Colonic mucosa (tissue), 4 donors: ENCODE measurements at regions not wholly inside any gene's neighbourhood (a gene's known extent, or its start where the extent isn't known, plus 50 kb on each side); places are given as distances from the start of the nearest gene placed in this dataset.

Source experiments
- DNase-seq: peaks from one replicate; pipeline ENCODE4 v3.0.0-alpha.2; 2020
- H3K27ac ChIP-seq: fragments of 200-600 bp; one replicate; pipeline ENCODE4 v1.8.0; 2021
- H3K27me3 ChIP-seq: fragments of 200-600 bp; one replicate; pipeline ENCODE4 v1.8.0; 2021
- H3K36me3 ChIP-seq: fragments of 200-600 bp; one replicate; pipeline ENCODE4 v1.8.0; 2021
- H3K4me1 ChIP-seq: fragments of 200-600 bp; one replicate; pipeline ENCODE4 v1.8.0; 2021; ENCODE audit warnings: mild to moderate bottlenecking
- H3K4me3 ChIP-seq: fragments of 200-600 bp; one replicate; pipeline ENCODE4 v1.8.0; 2021
- H3K9ac ChIP-seq, 2 donors: one replicate each; pipeline ENCODE4 v1.7.0; 2013; ENCODE audit warnings: control low read depth in 2 of 2, low read depth in 2 of 2, low read length in 2 of 2
- H3K9me3 ChIP-seq: fragments of 200-600 bp; one replicate; pipeline ENCODE4 v1.8.0; 2021
- CTCF ChIP-seq: fragments of 200-600 bp; IDR thresholded peaks from one replicate; pipeline ENCODE4 v1.8.0; 2022; ENCODE audit warnings: antibody characterized with exemption, mild to moderate bottlenecking
- intact Hi-C: fragments of 100-400 bp; cut with DNase I; formaldehyde crosslinking; loops from one replicate; pipeline ENCODE4 v1.14.1; 2022
- donor health status: healthy.
- donor health status: DM: no; HTN: no; CAD: no.
- donor health status: DM: no; HTN: no; CAD: no.

- intact Hi-C loops = no loop called here
- no peak for DNase-seq
- Histone ChIP-seq H3K27ac (no peak overlapping the region), H3K9ac (no peak overlapping the region), H3K27me3 (no peaks in the 10 kb centered on the region), H3K4me1 (no peaks in the 10 kb centered on the region), H3K4me3 (no peak overlapping the region), H3K9me3 (no peaks in the 10 kb centered on the region), H3K36me3 (no peaks in the 10 kb centered on the region)
- TF ChIP-seq CTCF = no peak
Measured at GRCh38 chr4:1589098-1589497, 95.0 kb downstream of the FAM53A start.

GRCh38 chr4:1588306-1588705 is 95.8 kb downstream of the FAM53A start:
- Histone ChIP-seq H3K36me3 (no peaks in the 10 kb centered on the region), H3K27me3 (no peaks in the 10 kb centered on the region), H3K9ac (no peak overlapping the region), H3K27ac (no peak overlapping the region), H3K4me1 (no peaks in the 10 kb centered on the region), H3K4me3 (no peak overlapping the region), H3K9me3 (no peaks in the 10 kb centered on the region)
- no peak for DNase-seq
- intact Hi-C loops = no loop called here
- TF ChIP-seq CTCF = no peak

GRCh38 chr4:1584498-1584897 is 99.6 kb downstream of the FAM53A start:
- intact Hi-C loops = no loop called here
- no peak overlapping the region for H3K27ac ChIP-seq
- no peak for DNase-seq
- H3K4me1 ChIP-seq = no peaks in the 10 kb centered on the region
- H3K36me3 ChIP-seq = no peaks in the 10 kb centered on the region
- H3K9ac ChIP-seq = no peak overlapping the region
- H3K9me3 ChIP-seq = no peaks in the 10 kb centered on the region
- H3K27me3 ChIP-seq = no peaks in the 10 kb centered on the region
- no peak overlapping the region for H3K4me3 ChIP-seq
- TF ChIP-seq CTCF = no peak

- Histone ChIP-seq H3K9me3 (no peaks in the 10 kb centered on the region), H3K27ac (no peak overlapping the region), H3K4me3 (no peak overlapping the region), H3K27me3 (no peaks in the 10 kb centered on the region), H3K9ac (no peak overlapping the region), H3K36me3 (no peaks in the 10 kb centered on the region), H3K4me1 (no peaks in the 10 kb centered on the region)
- no peak for DNase-seq
- TF ChIP-seq CTCF = no peak
- intact Hi-C loops = no loop called here
Measured at GRCh38 chr4:1583859-1584258, 100.3 kb downstream of the FAM53A start.

GRCh38 chr4:1583051-1583785 is 100.9 kb downstream of the FAM53A start:
- Histone ChIP-seq H3K9ac (no peak overlapping the region), H3K9me3 (no peaks in the 10 kb centered on the region), H3K27me3 (no peaks in the 10 kb centered on the region), H3K27ac (no peak overlapping the region), H3K36me3 (no peaks in the 10 kb centered on the region), H3K4me1 (no peaks in the 10 kb centered on the region), H3K4me3 (no peak overlapping the region)
- TF ChIP-seq CTCF = no peak
- DNase-seq = no peak
- intact Hi-C loops = no loop called here
